HCT116 (cell line): ENCODE measurements at regions not wholly inside any gene's neighbourhood (a gene's known extent, or its start where the extent isn't known, plus 50 kb on each side); places are given as distances from the start of the nearest gene placed in this dataset.

Experiments used
- ATAC-seq: fragments of 200-7000 bp; cut with Tn5 transposase; 2 replicates; pipeline ENCODE4 v1.9.1; 2020; ENCODE audit warnings: mild to moderate bottlenecking, moderate library complexity
- BruUV-seq: library from RNA; stranded (reverse); fragments of 400-500 nt; replicated peaks from 2 replicates; lab custom pipeline; 2021; lab: Mats Ljungman, UMichigan
- CTCF ChIA-PET: fragments of 300-600 bp; sonication (Branson Sonifier 250); formaldehyde crosslinking; loops from one replicate; lab custom pipeline; 2021; ENCODE audit warnings: antibody characterized with exemption; lab: Charles Lee
- POLR2A ChIA-PET: fragments of 300-600, 350-600 bp; sonication (Branson Sonifier 250); formaldehyde crosslinking; loops from one replicate; lab custom pipeline; 2021; ENCODE audit warnings: antibody characterized with exemption; lab: Charles Lee
- RAD21 ChIA-PET, 2 experiments: fragments of 300-600 bp; sonication (Branson Sonifier 250); formaldehyde crosslinking; loops; one replicate each; lab custom pipeline; 2023; ENCODE audit warnings: low total read pairs in 2 of 2; ENCODE audit not compliant: uncharacterized antibody in 2 of 2, unreplicated experiment in 2 of 2, low non-redundant PET in 1 of 2; lab: Charles Lee
- DNase-seq: peaks from one replicate; pipeline ENCODE4 v3.0.0-alpha.2; 2010; ENCODE audit warnings: low read depth, low spot score
- H2AFZ ChIP-seq: fragments of 200-600 bp; shearing (Covaris generic), sonication (generic); 2 replicates; pipeline ENCODE4 v1.6.1; 2017; ENCODE audit warnings: low read depth, mixed run types, mixed read lengths, antibody characterized with exemption, low read length; ENCODE audit not compliant: poor library complexity, severe bottlenecking
- H3K27ac ChIP-seq: 2 replicates; pipeline ENCODE4 v1.5.1; 2012; ENCODE audit warnings: low read depth, low read length
- H3K27me3 ChIP-seq: fragments of 200-600 bp; sonication (generic); 2 replicates; pipeline ENCODE4 v1.6.1; 2016; ENCODE audit warnings: mixed run types, low read length, mixed read lengths; ENCODE audit not compliant: insufficient read depth
- H3K36me3 ChIP-seq, 2 experiments: fragments of 200-500 bp in 1 of 2; fragments of 200-600 bp in 1 of 2; sonication (Bioruptor generic) in 1 of 2; sonication (generic) in 1 of 2; 2 replicates each; pipeline versions ENCODE4 v1.5.1 to v1.6.1; 2014 to 2016; ENCODE audit warnings: low read length in 2 of 2, inconsistent platforms in 1 of 2, mixed read lengths in 1 of 2, mixed run types in 1 of 2; ENCODE audit not compliant: insufficient read depth in 2 of 2, control insufficient read depth in 1 of 2
- H3K4me1 ChIP-seq, 2 experiments: fragments of 200-600 bp in 1 of 2; sonication (generic) in 1 of 2; 2 replicates each; pipeline versions ENCODE4 v1.5.1 to v1.6.1; 2012 to 2017; ENCODE audit warnings: low read length in 2 of 2, inconsistent platforms in 1 of 2, mild to moderate bottlenecking in 1 of 2, mixed read lengths in 1 of 2, mixed run types in 1 of 2, moderate library complexity in 1 of 2; ENCODE audit not compliant: insufficient read depth in 2 of 2, control insufficient read depth in 1 of 2
- H3K4me2 ChIP-seq: fragments of 200-600 bp; sonication (generic); 2 replicates; pipeline ENCODE4 v1.6.1; 2017; ENCODE audit warnings: mixed run types, low read length, mixed read lengths
- H3K4me3 ChIP-seq, 2 experiments: fragments of 200-600 bp in 1 of 2; sonication (generic) in 1 of 2; replicated peaks in 1 of 2; 2 replicates each; pipeline ENCODE4 v1.5.1; 2011 to 2016; ENCODE audit warnings: low read length in 2 of 2, control low read depth in 1 of 2, low read depth in 1 of 2, mild to moderate bottlenecking in 1 of 2, mixed read lengths in 1 of 2, mixed run types in 1 of 2
- H3K79me2 ChIP-seq: fragments of 200-600 bp; sonication (generic); 2 replicates; pipeline ENCODE4 v1.6.1; 2017; ENCODE audit warnings: mild to moderate bottlenecking, mixed run types, low read length, moderate library complexity, mixed read lengths; ENCODE audit not compliant: insufficient read depth
- H3K9ac ChIP-seq: fragments of 200-600 bp; sonication (generic); 2 replicates; pipeline ENCODE4 v1.6.1; 2016; ENCODE audit warnings: low read length, mixed read lengths
- H3K9me2 ChIP-seq: fragments of 200-600 bp; sonication (generic), shearing (Covaris generic); 2 replicates; pipeline ENCODE4 v1.6.1; 2017; ENCODE audit warnings: mixed run types, mild to moderate bottlenecking, moderate library complexity; ENCODE audit not compliant: insufficient read depth
- H3K9me3 ChIP-seq, 2 experiments: fragments of 200-500 bp in 1 of 2; fragments of 200-600 bp in 1 of 2; sonication (Bioruptor generic) in 1 of 2; sonication (generic) in 1 of 2; 2 replicates each; pipeline ENCODE4 v1.6.1; 2014 to 2017; ENCODE audit warnings: low read length in 2 of 2, mixed read lengths in 2 of 2, inconsistent platforms in 1 of 2, low read depth in 1 of 2, mild to moderate bottlenecking in 1 of 2, mixed run types in 1 of 2, moderate library complexity in 1 of 2; ENCODE audit not compliant: control insufficient read depth in 1 of 2, insufficient read depth in 1 of 2
- H4K20me1 ChIP-seq: fragments of 200-600 bp; sonication (generic), shearing (Covaris generic); 2 replicates; pipeline ENCODE4 v1.6.1; 2017; ENCODE audit warnings: mixed run types, mild to moderate bottlenecking, moderate library complexity; ENCODE audit not compliant: insufficient read depth
- ATF3 ChIP-seq: IDR thresholded peaks from 2 replicates; pipeline ENCODE4 v1.6.1; 2012
- CBX3 ChIP-seq: IDR thresholded peaks from 2 replicates; pipeline ENCODE4 v1.6.1; 2012; ENCODE audit warnings: low read depth
- ELF1 ChIP-seq: IDR thresholded peaks from 2 replicates; pipeline ENCODE4 v1.6.1; 2012; ENCODE audit warnings: low read depth, borderline replicate concordance
- EZH2 ChIP-seq: fragments of 200-600 bp; sonication (generic); IDR thresholded peaks from 2 replicates; pipeline ENCODE4 v1.6.1; 2017; ENCODE audit warnings: antibody characterized with exemption, mixed run types
- EZH2phosphoT487 ChIP-seq: fragments of 200-600 bp; IDR thresholded peaks from 2 replicates; pipeline ENCODE4 v1.6.1; 2018; ENCODE audit warnings: antibody characterized with exemption, borderline replicate concordance
- FOSL1 ChIP-seq: IDR thresholded peaks from 2 replicates; pipeline ENCODE4 v1.6.1; 2012; ENCODE audit warnings: low read depth
- JUND ChIP-seq: IDR thresholded peaks from 2 replicates; pipeline ENCODE4 v1.6.1; 2012
- MAX ChIP-seq: IDR thresholded peaks from 2 replicates; pipeline ENCODE4 v1.6.1; 2012
- POLR2A ChIP-seq: IDR thresholded peaks from 2 replicates; pipeline ENCODE4 v1.7.0; 2011; ENCODE audit warnings: borderline replicate concordance; ENCODE audit not compliant: insufficient read depth, insufficient read length; ENCODE audit errors: extremely low read depth
- RAD21 ChIP-seq: IDR thresholded peaks from 2 replicates; pipeline ENCODE4 v1.6.1; 2012; ENCODE audit warnings: low read depth, mild to moderate bottlenecking
- SIN3A ChIP-seq: IDR thresholded peaks from 2 replicates; pipeline ENCODE4 v1.6.1; 2012; ENCODE audit warnings: low read depth
- SP1 ChIP-seq: IDR thresholded peaks from 2 replicates; pipeline ENCODE4 v1.6.1; 2012; ENCODE audit warnings: low read depth
- SRF ChIP-seq: IDR thresholded peaks from 2 replicates; pipeline ENCODE4 v1.6.1; 2012; ENCODE audit warnings: low read depth
- TCF7L2 ChIP-seq: IDR thresholded peaks from 2 replicates; pipeline ENCODE4 v1.7.0; 2011; ENCODE audit warnings: borderline replicate concordance, inconsistent platforms; ENCODE audit not compliant: insufficient read depth, insufficient read length; ENCODE audit errors: extremely low read depth
- YY1 ChIP-seq: IDR thresholded peaks from 2 replicates; pipeline ENCODE4 v1.6.1; 2011; ENCODE audit warnings: low read length, low read depth, moderate library complexity, mild to moderate bottlenecking; ENCODE audit not compliant: insufficient replicate concordance; ENCODE audit errors: extremely low read depth
- ZFX ChIP-seq: fragments of 450-650 bp; IDR thresholded peaks from 2 replicates; pipeline ENCODE4 v1.6.1; 2017
- intact Hi-C: fragments of 100-400 bp; cut with micrococcal nuclease; formaldehyde crosslinking; loops from 2 replicates; pipeline ENCODE4 v1.10.0; 2022
- TF ChIP-seq, protein P1 (sequence below): IDR thresholded peaks from 2 replicates; pipeline ENCODE4 v1.6.1; 2011; ENCODE audit warnings: mild to moderate bottlenecking, low read length, moderate library complexity; ENCODE audit not compliant: insufficient replicate concordance; ENCODE audit errors: extremely low read depth
- TF ChIP-seq, protein P2 (sequence below), 3 experiments: fragments of 200-600 bp in 1 of 3; sonication (generic) in 1 of 3; IDR thresholded peaks in 2 of 3; conservative IDR thresholded peaks in 1 of 3; 2 replicates each; pipeline ENCODE4 v1.5.1; 2012 to 2017; ENCODE audit warnings: low read depth in 2 of 3, low read length in 2 of 3, antibody characterized with exemption in 1 of 3, borderline replicate concordance in 1 of 3, control low read depth in 1 of 3, mild to moderate bottlenecking in 1 of 3, mixed read lengths in 1 of 3, mixed run types in 1 of 3, moderate library complexity in 1 of 3; ENCODE audit not compliant: insufficient read depth in 1 of 3

DNA sequence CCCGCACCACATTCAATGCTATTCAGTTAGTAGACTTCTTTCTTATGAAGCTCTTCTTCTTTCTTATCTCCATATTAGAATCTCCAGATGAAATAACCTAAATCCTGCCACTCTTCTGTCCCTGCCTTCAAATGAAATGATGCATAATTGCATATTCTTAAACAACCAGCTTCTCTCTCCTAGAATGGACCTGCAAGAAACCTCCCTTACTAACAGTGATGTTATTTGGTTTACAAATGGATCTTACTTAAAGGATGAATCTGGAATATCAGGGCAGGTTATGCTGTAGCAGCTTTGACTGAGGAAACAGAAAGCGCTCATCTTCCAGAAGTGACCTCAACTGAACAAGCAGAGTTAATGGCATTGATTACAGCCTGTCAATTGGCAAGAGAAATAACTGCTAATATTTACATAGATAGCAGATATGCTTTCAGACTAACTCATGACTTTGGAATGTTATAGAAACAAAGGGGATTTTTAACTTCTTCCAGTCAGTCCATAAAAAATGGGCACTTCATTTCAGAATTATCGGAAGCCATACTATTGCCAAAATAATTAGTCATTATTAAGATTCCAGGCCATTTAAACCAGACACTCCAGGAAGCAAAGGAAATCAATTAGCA is 755.7 kb upstream of the HS6ST1 start:
- no peak overlapping the region for H3K4me3 ChIP-seq
- RAD21 ChIA-PET, result no interaction called here
- H3K27ac ChIP-seq, result no peak overlapping the region
- POLR2A ChIA-PET, result no interaction called here
- no peaks in the 10 kb centered on the region for H4K20me1 ChIP-seq
- ATAC-seq (no peak), DNase-seq (no peak)
- no peaks in the 10 kb centered on the region for H3K9me3 ChIP-seq
- H3K4me1 ChIP-seq, result no peaks in the 10 kb centered on the region
- no peaks in the 10 kb centered on the region for H3K9me2 ChIP-seq
- intact Hi-C loops, result no loop called here
- H3K79me2 ChIP-seq, result no peaks in the 10 kb centered on the region
- no peak overlapping the region for H2AFZ ChIP-seq
- BruUV-seq, result no TSS peak
- no peaks in the 10 kb centered on the region for H3K36me3 ChIP-seq
- H3K4me2 ChIP-seq, result no peak overlapping the region
- no peak for TF ChIP-seq FOSL1
- TF ChIP-seq RAD21, result no peak
- TF ChIP-seq, protein P1, sequence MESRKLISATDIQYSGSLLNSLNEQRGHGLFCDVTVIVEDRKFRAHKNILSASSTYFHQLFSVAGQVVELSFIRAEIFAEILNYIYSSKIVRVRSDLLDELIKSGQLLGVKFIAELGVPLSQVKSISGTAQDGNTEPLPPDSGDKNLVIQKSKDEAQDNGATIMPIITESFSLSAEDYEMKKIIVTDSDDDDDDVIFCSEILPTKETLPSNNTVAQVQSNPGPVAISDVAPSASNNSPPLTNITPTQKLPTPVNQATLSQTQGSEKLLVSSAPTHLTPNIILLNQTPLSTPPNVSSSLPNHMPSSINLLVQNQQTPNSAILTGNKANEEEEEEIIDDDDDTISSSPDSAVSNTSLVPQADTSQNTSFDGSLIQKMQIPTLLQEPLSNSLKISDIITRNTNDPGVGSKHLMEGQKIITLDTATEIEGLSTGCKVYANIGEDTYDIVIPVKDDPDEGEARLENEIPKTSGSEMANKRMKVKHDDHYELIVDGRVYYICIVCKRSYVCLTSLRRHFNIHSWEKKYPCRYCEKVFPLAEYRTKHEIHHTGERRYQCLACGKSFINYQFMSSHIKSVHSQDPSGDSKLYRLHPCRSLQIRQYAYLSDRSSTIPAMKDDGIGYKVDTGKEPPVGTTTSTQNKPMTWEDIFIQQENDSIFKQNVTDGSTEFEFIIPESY, result no peak
- TF ChIP-seq CBX3, result no peak
- TF ChIP-seq ATF3, result no peak
- no peak for TF ChIP-seq TCF7L2
- TF ChIP-seq SIN3A, result no peak
- no peak for TF ChIP-seq SRF
- no peak for TF ChIP-seq JUND
- no peak for TF ChIP-seq YY1
- no peak for TF ChIP-seq MAX
- TF ChIP-seq, protein P2, sequence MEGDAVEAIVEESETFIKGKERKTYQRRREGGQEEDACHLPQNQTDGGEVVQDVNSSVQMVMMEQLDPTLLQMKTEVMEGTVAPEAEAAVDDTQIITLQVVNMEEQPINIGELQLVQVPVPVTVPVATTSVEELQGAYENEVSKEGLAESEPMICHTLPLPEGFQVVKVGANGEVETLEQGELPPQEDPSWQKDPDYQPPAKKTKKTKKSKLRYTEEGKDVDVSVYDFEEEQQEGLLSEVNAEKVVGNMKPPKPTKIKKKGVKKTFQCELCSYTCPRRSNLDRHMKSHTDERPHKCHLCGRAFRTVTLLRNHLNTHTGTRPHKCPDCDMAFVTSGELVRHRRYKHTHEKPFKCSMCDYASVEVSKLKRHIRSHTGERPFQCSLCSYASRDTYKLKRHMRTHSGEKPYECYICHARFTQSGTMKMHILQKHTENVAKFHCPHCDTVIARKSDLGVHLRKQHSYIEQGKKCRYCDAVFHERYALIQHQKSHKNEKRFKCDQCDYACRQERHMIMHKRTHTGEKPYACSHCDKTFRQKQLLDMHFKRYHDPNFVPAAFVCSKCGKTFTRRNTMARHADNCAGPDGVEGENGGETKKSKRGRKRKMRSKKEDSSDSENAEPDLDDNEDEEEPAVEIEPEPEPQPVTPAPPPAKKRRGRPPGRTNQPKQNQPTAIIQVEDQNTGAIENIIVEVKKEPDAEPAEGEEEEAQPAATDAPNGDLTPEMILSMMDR (IDR thresholded peaks at IDR 0.05 in 2 of 3, conservative IDR thresholded peaks at IDR 0.05 in 1 of 3; ENCODE audit: borderline replicate concordance in 1 of 3, insufficient read depth in 1 of 3, low read depth in 2 of 3, low read length in 2 of 3), result no peak
- TF ChIP-seq POLR2A, result no peak
- no peak for TF ChIP-seq SP1
- TF ChIP-seq ZFX, result no peak
- TF ChIP-seq EZH2, result no peak
- TF ChIP-seq EZH2phosphoT487, result no peak
- no peak for TF ChIP-seq ELF1
- peaks cover 28% of the 10 kb centered on the region for H3K27me3 ChIP-seq
- CTCF ChIA-PET, result no interaction called here
- H3K9ac ChIP-seq, result no peak overlapping the region
